B cell (primary cell): ENCODE measurements at regions not wholly inside any gene's neighbourhood (a gene's known extent, or its start where the extent isn't known, plus 50 kb on each side); places are given as distances from the start of the nearest gene placed in this dataset.

ENCODE experiments used
- ATAC-seq: fragments of 200-7000 bp; cut with Tn5 transposase; one replicate; pipeline ENCODE4 v1.10.0; 2021; ENCODE audit warnings: low read depth, mild to moderate bottlenecking, moderate number of reproducible peaks, moderate library complexity
- CTCF ChIA-PET: fragments of 350-600 bp; sonication (Branson Sonifier 250); formaldehyde crosslinking; loops from one replicate; lab custom pipeline; 2021; ENCODE audit warnings: antibody characterized with exemption, inconsistent platforms; lab: Charles Lee
- POLR2A ChIA-PET: fragments of 350-600 bp; sonication (Branson Sonifier 250); formaldehyde crosslinking; loops from one replicate; lab custom pipeline; 2021; ENCODE audit warnings: antibody characterized with exemption; lab: Charles Lee
- DNase-seq: peaks from one replicate; pipeline ENCODE4 v3.0.0; 2013
- H2AFZ ChIP-seq: 2 replicates; pipeline ENCODE4 v1.6.1; 2012; ENCODE audit warnings: mild to moderate bottlenecking, low read depth, low read length; ENCODE audit not compliant: insufficient read depth, poor library complexity, severe bottlenecking
- H3K27ac ChIP-seq, 2 donors: 1 replicate in 1 of 2; 2 replicates in 1 of 2; pipeline ENCODE4 v1.5.1; 2012 to 2013; ENCODE audit warnings: low read length in 2 of 2, mild to moderate bottlenecking in 2 of 2, moderate library complexity in 1 of 2
- H3K27me3 ChIP-seq, 4 experiments: fragments of 200-600 bp in 1 of 4; sonication (generic) in 1 of 4; replicated peaks in 1 of 4; 1 replicate in 2 of 4; 2 replicates in 2 of 4; pipeline versions ENCODE4 v1.6.1 to v1.7.0; 2013 to 2016; ENCODE audit warnings: low read length in 3 of 4, mild to moderate bottlenecking in 2 of 4, mixed read lengths in 1 of 4, moderate library complexity in 1 of 4; ENCODE audit not compliant: insufficient read depth in 4 of 4, control insufficient read depth in 3 of 4; ENCODE audit errors: control extremely low read depth in 1 of 4
- H3K36me3 ChIP-seq, 2 experiments: replicated peaks in 1 of 2; 1 replicate in 1 of 2; 2 replicates in 1 of 2; pipeline versions ENCODE4 v1.6.1 to v1.7.1; 2013; ENCODE audit warnings: low read length in 1 of 2; ENCODE audit not compliant: insufficient read depth in 2 of 2, control insufficient read depth in 1 of 2; ENCODE audit errors: control extremely low read depth in 1 of 2, extremely low read depth in 1 of 2
- H3K4me1 ChIP-seq, 2 donors: fragments of 200-600 bp in 1 of 2; sonication (generic) in 1 of 2; 1 replicate in 1 of 2; 2 replicates in 1 of 2; pipeline versions ENCODE4 v1.5.1 to v1.6.1; 2013 to 2017; ENCODE audit warnings: low read length in 2 of 2; ENCODE audit not compliant: control insufficient read depth in 2 of 2, insufficient read depth in 2 of 2
- H3K4me2 ChIP-seq: replicated peaks from 2 replicates; pipeline ENCODE3; 2012; ENCODE audit warnings: mild to moderate bottlenecking, low read depth, low read length; ENCODE audit not compliant: poor library complexity, severe bottlenecking
- H3K4me3 ChIP-seq, 5 experiments: fragments of 200-600 bp in 1 of 5; sonication (generic) in 1 of 5; 1 replicate in 3 of 5; 2 replicates in 2 of 5; pipeline versions ENCODE4 v1.5.1 to v1.7.0; 2011 to 2016; ENCODE audit warnings: low read length in 4 of 5, mild to moderate bottlenecking in 4 of 5, low read depth in 2 of 5, control low read depth in 1 of 5, moderate library complexity in 1 of 5; ENCODE audit not compliant: insufficient read depth in 1 of 5; ENCODE audit errors: control extremely low read depth in 1 of 5, extremely low read depth in 1 of 5
- H3K79me2 ChIP-seq: fragments of 200-600 bp; sonication (generic); one replicate; pipeline ENCODE4 v1.6.0; 2016; ENCODE audit warnings: low read length; ENCODE audit not compliant: control insufficient read depth, insufficient read depth
- H3K9ac ChIP-seq: fragments of 200-600 bp; sonication (generic); 2 replicates; pipeline ENCODE4 v1.6.1; 2017; ENCODE audit warnings: mild to moderate bottlenecking, low read length, moderate library complexity
- H3K9me3 ChIP-seq, 3 donors: one replicate each; pipeline versions ENCODE4 v1.6.1 to v1.7.1; 2013; ENCODE audit warnings: low read length in 2 of 3; ENCODE audit not compliant: control insufficient read depth in 2 of 3, insufficient read depth in 1 of 3; ENCODE audit errors: control extremely low read depth in 1 of 3
- H4K20me1 ChIP-seq: 2 replicates; pipeline ENCODE4 v1.6.0; 2012; ENCODE audit warnings: mild to moderate bottlenecking, low read length; ENCODE audit not compliant: insufficient read depth, control insufficient read depth, poor library complexity, severe bottlenecking
- H3K27ac Mint-ChIP-seq: one replicate; pipeline ENCODE4 v1.8.0; 2021; ENCODE audit warnings: mixed read lengths
- H3K27me3 Mint-ChIP-seq: one replicate; pipeline ENCODE4 v1.8.0; 2021; ENCODE audit warnings: mixed read lengths
- H3K4me1 Mint-ChIP-seq: one replicate; pipeline ENCODE4 v1.8.0; 2021; ENCODE audit warnings: mixed read lengths
- H3K4me3 Mint-ChIP-seq: one replicate; pipeline ENCODE4 v1.8.0; 2021; ENCODE audit warnings: mixed read lengths
- H3K9me3 Mint-ChIP-seq: one replicate; pipeline ENCODE4 v1.8.0; 2022; ENCODE audit warnings: mixed read lengths; ENCODE audit not compliant: insufficient read depth
- CTCF ChIP-seq: fragments of 200-600 bp; IDR thresholded peaks from one replicate; pipeline ENCODE4 v1.8.0; 2022; ENCODE audit warnings: antibody characterized with exemption, mild to moderate bottlenecking
- EZH2 ChIP-seq: IDR thresholded peaks from 2 replicates; pipeline ENCODE4 v1.6.1; 2012; ENCODE audit warnings: borderline replicate concordance, low read depth, mild to moderate bottlenecking, moderate library complexity, low read length; ENCODE audit not compliant: insufficient read depth, poor library complexity, severe bottlenecking
- WGBS: methylation state at CpG from one replicate; pipeline ENCODE4 v1.1.5; 2013; ENCODE audit warnings: missing lambda C conversion rate; ENCODE audit not compliant: insufficient coverage; 5-methylcytosine and 5-hydroxymethylcytosine counted together
- intact Hi-C: fragments of 100-400 bp; cut with micrococcal nuclease; formaldehyde crosslinking; loops from one replicate; pipeline ENCODE4 v1.10.0; 2022

- TF ChIP-seq EZH2, result no peak
- TF ChIP-seq CTCF, result no peak
- 80% methylated on average over 1 of the region's 2 CpGs for WGBS
- intact Hi-C loops, result no loop called here
- H3K4me1 ChIP-seq, result no peaks in the 10 kb centered on the region
- H3K36me3 ChIP-seq, result no peaks in the 10 kb centered on the region
- ChIA-PET CTCF (interaction anchor here (0.9 kb wide), 1 partner anchor 11 kb away, joined by 3 read pairs; no protein-coding TSS in a partner anchor), POLR2A (no interaction called here)
- H3K79me2 ChIP-seq, result no peaks in the 10 kb centered on the region
- no peaks in the 10 kb centered on the region for H3K27me3 Mint-ChIP-seq
- no peak overlapping the region for H3K27ac Mint-ChIP-seq
- DNase-seq, result no peak
- H3K4me2 ChIP-seq, result no peak overlapping the region
- peaks cover 2% of the 10 kb centered on the region for H3K9me3 Mint-ChIP-seq
- H3K4me1 Mint-ChIP-seq, result peaks cover 3% of the 10 kb centered on the region
- no peaks in the 10 kb centered on the region for H3K9me3 ChIP-seq
- no peak for ATAC-seq
- H3K27me3 ChIP-seq, result no peaks in the 10 kb centered on the region
- H2AFZ ChIP-seq, result no peak overlapping the region
- no peak overlapping the region for H3K27ac ChIP-seq
- no peak overlapping the region for H3K4me3 Mint-ChIP-seq
- no peak overlapping the region for H3K4me3 ChIP-seq
- no peaks in the 10 kb centered on the region for H4K20me1 ChIP-seq
- H3K9ac ChIP-seq, result no peak overlapping the region
These were observed 336.6 kb upstream of the KIAA1217 start for GRCh38 chr10:23872290-23872689.

GRCh38 chr10:23877791-23878320 lies 331.1 kb upstream of the KIAA1217 start:
- H3K4me3 Mint-ChIP-seq, result no peak overlapping the region
- Histone ChIP-seq H3K79me2 (no peaks in the 10 kb centered on the region), H3K27ac (no peak overlapping the region), H3K4me1 (no peaks in the 10 kb centered on the region), H3K36me3 (no peaks in the 10 kb centered on the region), H3K9ac (no peak overlapping the region), H2AFZ (no peak overlapping the region), H3K4me2 (no peak overlapping the region), H3K9me3 (no peaks in the 10 kb centered on the region), H4K20me1 (no peaks in the 10 kb centered on the region), H3K27me3 (no peaks in the 10 kb centered on the region), H3K4me3 (no peak overlapping the region)
- no peak for DNase-seq
- ChIA-PET POLR2A (no interaction called here), CTCF (no interaction called here)
- 88% methylated on average over 9 of the region's 10 CpGs for WGBS
- no peaks in the 10 kb centered on the region for H3K4me1 Mint-ChIP-seq
- TF ChIP-seq CTCF, result no peak
- TF ChIP-seq EZH2, result no peak
- no peak for ATAC-seq
- no peaks in the 10 kb centered on the region for H3K27me3 Mint-ChIP-seq
- intact Hi-C loops, result no loop called here
- no peak overlapping the region for H3K27ac Mint-ChIP-seq
- H3K9me3 Mint-ChIP-seq, result peaks cover 2% of the 10 kb centered on the region
